H1 (cell line): ENCODE measurements at regions not wholly inside any gene's neighbourhood (a gene's known extent, or its start where the extent isn't known, plus 50 kb on each side); places are given as distances from the start of the nearest gene placed in this dataset.

Experiments used
- ATF2 ChIP-seq: IDR thresholded peaks from 2 replicates; pipeline ENCODE4 v1.6.1; 2012; ENCODE audit warnings: low read length, inconsistent platforms
- BCL11A ChIP-seq, 2 experiments: IDR thresholded peaks; one replicate each; pipeline ENCODE4 v1.6.1; 2011; ENCODE audit warnings: low read depth in 2 of 2, low read length in 2 of 2, mild to moderate bottlenecking in 2 of 2
- CEBPB ChIP-seq: IDR thresholded peaks from 2 replicates; pipeline ENCODE4 v1.6.1; 2012; ENCODE audit warnings: low read depth, low read length
- CTCF ChIP-seq, 3 experiments: IDR thresholded peaks; 1 replicate in 2 of 3; 2 replicates in 1 of 3; pipeline versions ENCODE4 v1.5.1 to v1.6.1; 2011; ENCODE audit warnings: low read length in 3 of 3, mild to moderate bottlenecking in 3 of 3, inconsistent platforms in 2 of 3, low read depth in 1 of 3, moderate library complexity in 1 of 3; ENCODE audit not compliant: insufficient read depth in 1 of 3; ENCODE audit errors: control extremely low read depth in 1 of 3
- POLR2A ChIP-seq, 2 experiments: IDR thresholded peaks; 1 replicate in 1 of 2; 2 replicates in 1 of 2; pipeline ENCODE4 v1.6.1; 2011; ENCODE audit warnings: low read depth in 2 of 2, low read length in 2 of 2, mild to moderate bottlenecking in 2 of 2; ENCODE audit errors: control extremely low read depth in 1 of 2
- POU5F1 ChIP-seq: IDR thresholded peaks from 2 replicates; pipeline ENCODE4 v1.6.1; 2011; ENCODE audit warnings: low read depth, mild to moderate bottlenecking, low read length, moderate library complexity
- TCF12 ChIP-seq: IDR thresholded peaks from 2 replicates; pipeline ENCODE4 v1.6.1; 2011; ENCODE audit warnings: low read depth, mild to moderate bottlenecking, low read length

- TF ChIP-seq CEBPB: no peak
- TF ChIP-seq BCL11A (IDR thresholded peaks at IDR 0.05; ENCODE audit: low read depth in 2 of 2, low read length in 2 of 2): no peak
- TF ChIP-seq CTCF (IDR thresholded peaks at IDR 0.05; ENCODE audit: control extremely low read depth in 1 of 3, insufficient read depth in 1 of 3, low read depth in 1 of 3, low read length in 3 of 3): no peak
- TF ChIP-seq POLR2A (IDR thresholded peaks at IDR 0.05; ENCODE audit: control extremely low read depth in 1 of 2, low read depth in 2 of 2, low read length in 2 of 2): no peak
- no peak for TF ChIP-seq POU5F1
- no peak for TF ChIP-seq ATF2
- no peak for TF ChIP-seq TCF12
Measured at GRCh38 chr19:13707915-13708314, 56.4 kb upstream of the MRI1 start.
